GM13976 (cell line): ENCODE measurements at regions not wholly inside any gene's neighbourhood (a gene's known extent, or its start where the extent isn't known, plus 50 kb on each side); places are given as distances from the start of the nearest gene placed in this dataset.

Source experiments
- DNase-seq: peaks from one replicate; pipeline ENCODE4 v3.0.0; 2012; ENCODE audit warnings: low spot score
- in situ Hi-C: fragments of 300-500 bp; cut with MboI; formaldehyde crosslinking; loops from one replicate; pipeline ENCODE4 v1.12.0; 2022; ENCODE audit warnings: low sequenced_read_pairs, mixed read lengths, inconsistent platforms; ENCODE audit not compliant: unreplicated experiment
- TF ChIP-seq, protein P1 (sequence below): IDR thresholded peaks from 2 replicates; pipeline ENCODE4 v1.5.1; 2012; ENCODE audit warnings: borderline replicate concordance, mild to moderate bottlenecking; ENCODE audit not compliant: insufficient read depth; ENCODE audit errors: extremely low read depth, missing control alignments, control extremely low read depth

DNA sequence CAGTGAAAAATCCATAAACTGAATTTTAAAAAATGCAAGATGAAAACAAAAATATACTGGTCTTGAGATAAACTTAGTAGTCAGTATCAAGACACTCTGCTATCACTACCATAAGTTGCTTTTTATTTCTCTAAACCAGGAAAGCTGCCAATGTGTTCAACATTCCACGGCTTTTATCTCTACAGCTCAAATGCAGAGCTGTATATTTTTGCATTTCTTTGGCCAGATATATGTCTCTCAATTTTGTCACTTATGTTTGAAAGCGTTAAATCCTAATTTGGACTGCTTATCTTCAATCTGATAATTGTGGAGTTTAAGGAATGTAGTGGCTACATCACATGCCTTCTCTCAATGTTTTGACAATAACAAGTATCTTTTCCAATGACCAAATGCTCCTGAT, 609.5 kb downstream of the EPHA4 start:
- DNase-seq, result no peak
- in situ Hi-C loops, result no loop called here
- TF ChIP-seq, protein P1, sequence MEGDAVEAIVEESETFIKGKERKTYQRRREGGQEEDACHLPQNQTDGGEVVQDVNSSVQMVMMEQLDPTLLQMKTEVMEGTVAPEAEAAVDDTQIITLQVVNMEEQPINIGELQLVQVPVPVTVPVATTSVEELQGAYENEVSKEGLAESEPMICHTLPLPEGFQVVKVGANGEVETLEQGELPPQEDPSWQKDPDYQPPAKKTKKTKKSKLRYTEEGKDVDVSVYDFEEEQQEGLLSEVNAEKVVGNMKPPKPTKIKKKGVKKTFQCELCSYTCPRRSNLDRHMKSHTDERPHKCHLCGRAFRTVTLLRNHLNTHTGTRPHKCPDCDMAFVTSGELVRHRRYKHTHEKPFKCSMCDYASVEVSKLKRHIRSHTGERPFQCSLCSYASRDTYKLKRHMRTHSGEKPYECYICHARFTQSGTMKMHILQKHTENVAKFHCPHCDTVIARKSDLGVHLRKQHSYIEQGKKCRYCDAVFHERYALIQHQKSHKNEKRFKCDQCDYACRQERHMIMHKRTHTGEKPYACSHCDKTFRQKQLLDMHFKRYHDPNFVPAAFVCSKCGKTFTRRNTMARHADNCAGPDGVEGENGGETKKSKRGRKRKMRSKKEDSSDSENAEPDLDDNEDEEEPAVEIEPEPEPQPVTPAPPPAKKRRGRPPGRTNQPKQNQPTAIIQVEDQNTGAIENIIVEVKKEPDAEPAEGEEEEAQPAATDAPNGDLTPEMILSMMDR, result no peak

DNA sequence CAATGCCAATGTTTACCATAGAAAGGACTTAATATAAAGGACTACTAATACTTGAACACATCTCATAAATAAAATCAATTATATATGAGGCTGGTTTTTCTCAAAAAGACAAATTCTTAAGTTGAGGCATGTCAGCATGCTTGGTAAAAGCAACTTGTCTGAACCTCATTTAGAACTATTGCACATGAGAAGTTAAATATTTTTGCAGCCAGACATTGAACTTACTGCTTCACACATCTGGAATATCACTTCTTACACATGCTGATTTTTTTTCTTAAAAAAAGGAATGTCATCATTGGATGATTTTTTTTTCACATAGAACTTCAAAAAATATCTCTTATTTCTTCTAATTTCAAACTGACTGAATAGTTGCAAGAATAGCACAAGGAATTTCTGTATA, 609.0 kb downstream of the EPHA4 start:
- TF ChIP-seq, protein P1, result no peak
- in situ Hi-C loops, result no loop called here
- DNase-seq, result no peak

DNA sequence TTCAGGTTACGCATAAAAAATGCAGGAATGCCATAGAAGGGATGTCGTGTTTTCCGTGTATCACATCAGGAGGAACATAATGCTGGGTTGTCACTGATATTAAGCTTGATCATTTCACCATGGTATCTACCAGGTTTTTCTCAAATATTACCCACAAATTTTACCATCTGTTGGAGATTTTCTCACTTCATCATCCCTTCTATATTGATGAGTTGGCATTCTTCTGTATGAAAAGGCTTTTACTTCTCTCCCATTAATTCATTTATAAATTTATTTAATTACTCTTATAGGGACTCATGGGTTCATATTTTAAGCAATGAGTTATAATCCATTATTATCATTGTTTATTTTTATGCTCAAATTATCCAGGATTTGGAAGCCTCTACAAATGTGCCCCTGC, 608.2 kb downstream of the EPHA4 start:
- in situ Hi-C loops, result no loop called here
- TF ChIP-seq, protein P1, result no peak
- DNase-seq, result no peak

- DNase-seq, result no peak
- in situ Hi-C loops, result no loop called here
- TF ChIP-seq, protein P1, result no peak
These were observed 605.5 kb downstream of the EPHA4 start for GRCh38 chr2:220966636-220967035.

DNA sequence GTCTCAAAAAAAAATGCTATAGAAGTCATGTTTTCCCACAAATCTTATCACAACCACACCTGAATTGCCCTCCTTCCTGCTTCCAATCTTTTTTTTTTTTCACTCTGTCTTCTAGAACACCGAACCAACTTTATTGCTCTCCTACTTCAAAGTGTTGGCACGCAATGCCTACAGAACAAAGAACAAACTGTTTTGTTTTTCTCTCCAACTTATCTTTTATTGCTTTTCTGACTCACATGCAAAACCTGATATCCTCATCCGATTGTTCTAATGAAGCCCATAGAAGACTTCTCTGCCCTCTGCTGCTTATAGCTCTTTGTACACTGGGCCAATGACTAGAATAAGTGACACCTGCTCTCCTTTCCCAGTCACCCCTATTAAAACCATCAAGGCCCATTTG, 602.8 kb downstream of the EPHA4 start:
- TF ChIP-seq, protein P1, result no peak
- DNase-seq, result no peak
- in situ Hi-C loops, result no loop called here

GRCh38 chr2:220980966-220981675, 591.0 kb downstream of the EPHA4 start:
- in situ Hi-C loops, result no loop called here

GRCh38 chr2:220981926-220982325, 590.2 kb downstream of the EPHA4 start:
- DNase-seq, result no peak
- in situ Hi-C loops, result no loop called here
- TF ChIP-seq, protein P1, result no peak

More at GRCh38 chr2:220980966-220981675, 591.0 kb downstream of the EPHA4 start:
- TF ChIP-seq, protein P1, result no peak
- DNase-seq, result no peak
